ENCODE measurements at regions not wholly inside any gene's neighbourhood (a gene's known extent, or its start where the extent isn't known, plus 50 kb on each side); places are given as distances from the start of the nearest gene placed in this dataset.
"Not testable (repeated sequence)": the region's sequence is repeated elsewhere in the genome, so short reads cannot be mapped to it uniquely, and the experiment has no call there.

DNA sequence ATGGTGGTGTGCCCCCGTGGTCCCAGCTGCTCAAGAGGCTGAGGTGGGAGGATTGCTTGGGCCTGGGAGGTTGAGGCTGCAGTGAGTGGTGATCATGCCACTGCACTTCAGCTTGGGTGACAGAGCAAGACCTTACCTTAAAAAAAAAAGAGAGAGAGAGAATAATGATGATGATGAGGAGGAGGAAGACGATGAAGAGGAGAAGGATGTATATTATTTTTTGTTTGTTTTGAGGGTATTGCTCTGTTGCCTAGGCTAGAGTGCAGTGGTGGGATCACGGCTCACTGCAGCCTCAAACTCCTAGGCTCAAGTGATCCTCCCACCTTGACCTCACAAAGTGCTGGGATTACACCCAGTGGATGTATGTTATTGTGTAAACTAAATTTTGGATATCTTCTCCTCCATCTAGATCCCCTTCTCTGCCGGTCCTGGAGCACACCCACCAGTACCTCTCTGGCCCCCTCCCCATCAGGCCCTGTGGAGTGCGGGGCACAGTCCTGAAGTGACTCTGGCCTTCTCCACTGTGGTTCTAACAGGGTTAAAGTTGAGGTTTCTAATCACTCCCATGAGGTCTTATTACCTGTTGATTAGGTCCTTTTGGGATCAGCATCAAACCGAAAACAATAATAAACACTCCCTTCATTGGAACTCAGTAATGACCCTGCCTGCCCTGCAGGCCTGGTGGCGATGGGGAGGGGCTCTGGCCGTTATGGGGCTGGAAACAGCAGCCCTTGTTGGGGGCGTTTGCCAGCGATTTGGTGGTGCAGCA, 60.5 kb upstream of the ZFHX3 start:
- DNase-seq (ENCODE audit: low spot score), result no peak

DNA sequence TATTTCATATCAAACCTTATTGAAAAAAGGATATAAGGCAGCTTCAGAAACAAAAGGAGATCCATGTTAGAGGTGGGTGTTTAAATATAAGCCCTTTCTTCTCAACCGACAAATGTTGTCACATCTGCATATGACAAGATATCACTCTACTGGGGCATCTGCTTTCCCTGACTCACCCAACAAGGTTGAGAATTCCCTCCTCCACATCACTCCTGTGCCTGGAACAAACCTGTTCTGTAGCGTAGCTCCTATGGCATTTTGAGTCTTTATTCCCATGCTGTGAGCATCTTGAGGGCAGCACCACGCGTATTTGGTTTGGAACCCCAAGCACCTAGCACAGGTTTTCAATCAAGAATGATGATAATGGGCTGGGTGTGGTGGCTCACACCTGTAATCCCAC, 59.4 kb upstream of the ZFHX3 start:
- no peak for DNase-seq (ENCODE audit: low spot score)

DNA sequence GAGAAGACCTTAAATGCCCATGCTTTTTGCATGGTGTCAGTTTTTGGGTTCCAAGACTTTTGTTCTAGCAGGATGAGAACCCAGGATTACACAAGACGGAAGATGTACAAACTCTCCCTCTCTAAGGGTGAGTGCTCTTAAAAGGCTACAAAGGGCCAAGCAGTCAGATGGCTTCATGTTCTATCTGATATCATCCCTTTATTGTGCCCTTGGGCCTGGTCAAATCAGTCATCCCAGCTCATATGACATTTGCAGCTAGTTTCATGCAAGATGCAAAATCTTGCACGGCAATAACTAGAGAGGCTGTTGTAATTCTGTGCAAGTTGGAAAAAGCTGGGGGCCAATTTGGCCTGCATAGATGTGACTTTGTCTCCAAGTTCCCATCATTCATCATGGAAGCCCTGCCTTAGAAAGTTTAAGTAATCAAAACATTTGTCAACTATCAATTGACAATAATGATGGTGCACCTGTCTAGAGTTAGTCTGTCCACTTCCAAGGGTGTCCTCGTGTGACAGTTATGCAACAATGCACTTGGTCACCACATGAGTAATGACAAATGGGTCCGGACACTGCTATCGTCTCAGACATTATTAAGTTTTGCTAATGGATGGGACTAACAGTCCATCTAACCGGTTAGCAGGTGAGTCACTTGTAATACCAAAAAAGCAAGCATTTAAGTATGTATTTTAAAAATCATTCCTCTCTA, 58.6 kb upstream of the ZFHX3 start:
- no peak for DNase-seq (ENCODE audit: low spot score)

DNA sequence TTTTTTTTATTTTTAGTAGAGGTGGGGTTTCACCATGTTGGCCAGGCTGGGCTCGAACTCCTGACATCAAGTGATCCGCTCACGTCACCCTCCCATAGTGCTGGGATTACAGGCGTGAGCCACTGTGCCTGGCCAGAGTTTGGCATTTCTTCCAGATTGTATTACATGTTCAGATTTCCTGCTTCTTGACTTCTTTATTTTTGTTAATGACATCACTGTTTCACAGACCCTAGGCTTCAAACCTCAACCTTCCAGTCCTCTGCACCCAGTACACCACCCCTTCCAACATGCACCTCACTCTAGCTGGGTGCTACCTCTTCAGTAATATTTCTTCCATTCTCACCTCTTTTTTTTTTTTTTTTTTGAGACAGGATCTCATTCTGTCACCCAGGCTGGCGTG, 53.6 kb upstream of the ZFHX3 start:
- no peak for DNase-seq (ENCODE audit: low spot score)

DNA sequence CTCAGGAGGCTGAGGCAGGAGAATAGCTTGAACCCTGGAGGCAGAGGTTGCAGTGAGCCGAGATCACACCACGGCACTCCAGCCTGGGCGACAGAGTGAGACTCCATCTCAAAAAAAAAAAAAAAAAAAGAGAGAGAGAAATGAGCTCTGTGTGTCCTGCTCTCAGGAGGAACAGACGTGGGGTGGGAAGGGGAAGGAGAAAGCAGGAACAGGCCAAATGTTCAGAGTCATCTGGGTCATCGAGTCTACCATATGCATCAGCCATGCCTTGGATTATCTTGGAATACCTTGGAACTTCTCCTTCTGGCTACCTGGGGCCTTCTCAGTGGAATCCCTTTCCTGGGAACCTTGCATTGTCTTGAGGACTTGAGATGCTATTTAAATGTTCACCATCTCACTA, 51.7 kb upstream of the ZFHX3 start:
- not testable (repeated sequence) for DNase-seq (ENCODE audit: low spot score)

Measured in AG20443 (cell line).